Activated T-cell treated with anti-CD3 and anti-CD28 coated beads, Interleukin-2, amount 50 U/mL, for 4 hours (primary cell): ENCODE measurements at regions not wholly inside any gene's neighbourhood (a gene's known extent, or its start where the extent isn't known, plus 50 kb on each side); places are given as distances from the start of the nearest gene placed in this dataset.

Experiments
- ATAC-seq, 2 donors: fragments of 200-7000 bp; cut with Tn5 transposase; one replicate each; pipeline ENCODE4 v1.10.0; 2021
- DNase-seq: peaks from one replicate; pipeline ENCODE4 v3.0.0-alpha.2; 2020
- H3K27me3 Mint-ChIP-seq: one replicate; pipeline ENCODE4 v1.8.0; 2021; ENCODE audit warnings: low read depth, mixed read lengths
- H3K36me3 Mint-ChIP-seq: one replicate; pipeline ENCODE4 v1.8.0; 2022; ENCODE audit warnings: mixed read lengths; ENCODE audit not compliant: insufficient read depth
- H3K4me1 Mint-ChIP-seq: one replicate; pipeline ENCODE4 v1.8.0; 2021; ENCODE audit warnings: low read depth, mixed read lengths
- H3K4me3 Mint-ChIP-seq: one replicate; pipeline ENCODE4 v1.8.0; 2021; ENCODE audit warnings: mild to moderate bottlenecking, moderate library complexity, mixed read lengths
- H3K9me3 Mint-ChIP-seq: one replicate; pipeline ENCODE4 v1.8.0; 2021; ENCODE audit warnings: mixed read lengths

GRCh38 chr6:25167961-25168360, 111.2 kb upstream of the CARMIL1 start:
- DNase-seq (no peak), ATAC-seq (no peak)
- H3K9me3 Mint-ChIP-seq = no peaks in the 10 kb centered on the region
- peaks cover 5% of the 10 kb centered on the region for H3K27me3 Mint-ChIP-seq
- H3K4me3 Mint-ChIP-seq = no peak overlapping the region
- no peaks in the 10 kb centered on the region for H3K36me3 Mint-ChIP-seq
- H3K4me1 Mint-ChIP-seq = peaks cover 11% of the 10 kb centered on the region

- no peaks in the 10 kb centered on the region for H3K9me3 Mint-ChIP-seq
- H3K27me3 Mint-ChIP-seq = peaks cover 5% of the 10 kb centered on the region
- DNase-seq (no peak), ATAC-seq (no peak)
- no peak overlapping the region for H3K4me3 Mint-ChIP-seq
- H3K4me1 Mint-ChIP-seq = peaks cover 11% of the 10 kb centered on the region
- no peaks in the 10 kb centered on the region for H3K36me3 Mint-ChIP-seq
Measured at GRCh38 chr6:25168637-25169036, 110.5 kb upstream of the CARMIL1 start.

GRCh38 chr6:25169553-25169952, 109.6 kb upstream of the CARMIL1 start:
- Mint-ChIP-seq H3K4me3 (no peak overlapping the region), H3K4me1 (peaks cover 12% of the 10 kb centered on the region), H3K27me3 (peaks cover 3% of the 10 kb centered on the region), H3K9me3 (no peaks in the 10 kb centered on the region), H3K36me3 (no peaks in the 10 kb centered on the region)
- no peak for ATAC-seq
- no peak for DNase-seq

- Mint-ChIP-seq H3K9me3 (no peaks in the 10 kb centered on the region), H3K27me3 (peaks cover 2% of the 10 kb centered on the region), H3K4me3 (no peak overlapping the region), H3K4me1 (peaks cover 14% of the 10 kb centered on the region), H3K36me3 (no peaks in the 10 kb centered on the region)
- ATAC-seq (no peak), DNase-seq (no peak)
Measured at GRCh38 chr6:25169961-25170360, 109.2 kb upstream of the CARMIL1 start.

- peaks cover 14% of the 10 kb centered on the region for H3K4me1 Mint-ChIP-seq
- DNase-seq (no peak), ATAC-seq (no peak)
- H3K36me3 Mint-ChIP-seq = no peaks in the 10 kb centered on the region
- peaks cover 2% of the 10 kb centered on the region for H3K27me3 Mint-ChIP-seq
- H3K4me3 Mint-ChIP-seq = no peak overlapping the region
- H3K9me3 Mint-ChIP-seq = no peaks in the 10 kb centered on the region
Measured at GRCh38 chr6:25170640-25171039, 108.5 kb upstream of the CARMIL1 start.

- H3K9me3 Mint-ChIP-seq = no peaks in the 10 kb centered on the region
- H3K36me3 Mint-ChIP-seq = no peaks in the 10 kb centered on the region
- DNase-seq = no peak
- no peak for ATAC-seq
- H3K4me1 Mint-ChIP-seq = peaks cover 11% of the 10 kb centered on the region
- peaks cover 2% of the 10 kb centered on the region for H3K27me3 Mint-ChIP-seq
- H3K4me3 Mint-ChIP-seq = no peak overlapping the region
Measured at GRCh38 chr6:25171301-25171700, 107.9 kb upstream of the CARMIL1 start.

- H3K4me3 Mint-ChIP-seq = no peak overlapping the region
- H3K4me1 Mint-ChIP-seq = peaks cover 7% of the 10 kb centered on the region
- ATAC-seq = no peak
Measured at GRCh38 chr6:25172819-25173218, 106.4 kb upstream of the CARMIL1 start.

GRCh38 chr6:25173246-25173645, 105.9 kb upstream of the CARMIL1 start:
- H3K27me3 Mint-ChIP-seq = peaks cover 2% of the 10 kb centered on the region
- H3K9me3 Mint-ChIP-seq = no peaks in the 10 kb centered on the region
- ATAC-seq (no peak), DNase-seq (no peak)
- no peak overlapping the region for H3K4me3 Mint-ChIP-seq
- peaks cover 6% of the 10 kb centered on the region for H3K4me1 Mint-ChIP-seq
- H3K36me3 Mint-ChIP-seq = no peaks in the 10 kb centered on the region

More at GRCh38 chr6:25172819-25173218, 106.4 kb upstream of the CARMIL1 start:
- peaks cover 2% of the 10 kb centered on the region for H3K27me3 Mint-ChIP-seq
- DNase-seq = no peak
- H3K36me3 Mint-ChIP-seq = no peaks in the 10 kb centered on the region
- H3K9me3 Mint-ChIP-seq = no peaks in the 10 kb centered on the region

GRCh38 chr6:25173951-25174474, 105.2 kb upstream of the CARMIL1 start:
- Mint-ChIP-seq H3K36me3 (no peaks in the 10 kb centered on the region), H3K9me3 (no peaks in the 10 kb centered on the region), H3K27me3 (peaks cover 4% of the 10 kb centered on the region), H3K4me3 (no peak overlapping the region), H3K4me1 (peaks cover 8% of the 10 kb centered on the region)
- DNase-seq (no peak), ATAC-seq (no peak)

- ATAC-seq (no peak), DNase-seq (no peak)
- Mint-ChIP-seq H3K4me3 (no peak overlapping the region), H3K36me3 (no peaks in the 10 kb centered on the region), H3K27me3 (peaks cover 5% of the 10 kb centered on the region), H3K4me1 (peaks cover 10% of the 10 kb centered on the region), H3K9me3 (no peaks in the 10 kb centered on the region)
Measured at GRCh38 chr6:25174678-25175077, 104.5 kb upstream of the CARMIL1 start.

GRCh38 chr6:25175196-25175595, 104.0 kb upstream of the CARMIL1 start:
- peaks cover 5% of the 10 kb centered on the region for H3K27me3 Mint-ChIP-seq
- no peak for ATAC-seq
- DNase-seq = no peak
- no peaks in the 10 kb centered on the region for H3K9me3 Mint-ChIP-seq
- H3K4me3 Mint-ChIP-seq = no peak overlapping the region
- H3K36me3 Mint-ChIP-seq = no peaks in the 10 kb centered on the region
- H3K4me1 Mint-ChIP-seq = peaks cover 10% of the 10 kb centered on the region

GRCh38 chr6:25175681-25176080, 103.5 kb upstream of the CARMIL1 start:
- ATAC-seq (no peak), DNase-seq (no peak)
- peaks cover 5% of the 10 kb centered on the region for H3K27me3 Mint-ChIP-seq
- no peaks in the 10 kb centered on the region for H3K36me3 Mint-ChIP-seq
- H3K4me1 Mint-ChIP-seq = peaks cover 10% of the 10 kb centered on the region
- H3K9me3 Mint-ChIP-seq = no peaks in the 10 kb centered on the region
- H3K4me3 Mint-ChIP-seq = no peak overlapping the region

- Mint-ChIP-seq H3K36me3 (no peaks in the 10 kb centered on the region), H3K4me3 (no peak overlapping the region), H3K27me3 (peaks cover 5% of the 10 kb centered on the region), H3K4me1 (peaks cover 10% of the 10 kb centered on the region), H3K9me3 (no peaks in the 10 kb centered on the region)
- no peak for DNase-seq
- ATAC-seq = no peak
Measured at GRCh38 chr6:25176466-25176865, 102.7 kb upstream of the CARMIL1 start.

GRCh38 chr6:25177500-25178028, 101.6 kb upstream of the CARMIL1 start:
- Mint-ChIP-seq H3K9me3 (no peaks in the 10 kb centered on the region), H3K4me1 (peaks cover 10% of the 10 kb centered on the region), H3K27me3 (peaks cover 5% of the 10 kb centered on the region), H3K36me3 (no peaks in the 10 kb centered on the region), H3K4me3 (no peak overlapping the region)
- DNase-seq = no peak
- ATAC-seq = no peak

GRCh38 chr6:25178336-25179035, 100.7 kb upstream of the CARMIL1 start:
- DNase-seq (no peak), ATAC-seq (no peak)
- Mint-ChIP-seq H3K36me3 (no peaks in the 10 kb centered on the region), H3K27me3 (peaks cover 3% of the 10 kb centered on the region), H3K4me3 (no peak overlapping the region), H3K4me1 (peaks cover 10% of the 10 kb centered on the region), H3K9me3 (no peaks in the 10 kb centered on the region)
